ENCODE measurements at regions not wholly inside any gene's neighbourhood (a gene's known extent, or its start where the extent isn't known, plus 50 kb on each side); places are given as distances from the start of the nearest gene placed in this dataset.
"Not testable (repeated sequence)": the region's sequence is repeated elsewhere in the genome, so short reads cannot be mapped to it uniquely, and the experiment has no call there.

- DNase-seq: not testable (repeated sequence)
Observed at GRCh38 chr7:25603427-25603740, 375.1 kb upstream of the NPVF start.

- DNase-seq: no peak
Observed at GRCh38 chr7:25611196-25611595, 382.9 kb upstream of the NPVF start.

GRCh38 chr7:25613912-25614311 lies 385.6 kb upstream of the NPVF start:
- no peak for DNase-seq

GRCh38 chr7:25614415-25614814 lies 386.1 kb upstream of the NPVF start:
- DNase-seq: no peak

GRCh38 chr7:25615003-25615402 lies 386.7 kb upstream of the NPVF start:
- DNase-seq: no peak

- DNase-seq: no peak
Observed at GRCh38 chr7:25615593-25615992, 387.3 kb upstream of the NPVF start.

- no peak for DNase-seq
Observed at GRCh38 chr7:25617214-25617613, 388.9 kb upstream of the NPVF start.

GRCh38 chr7:25617673-25618072 lies 389.4 kb upstream of the NPVF start:
- no peak for DNase-seq

- DNase-seq: no peak
Observed at GRCh38 chr7:25619381-25619780, 391.1 kb upstream of the NPVF start.

GRCh38 chr7:25619963-25620799 lies 391.9 kb upstream of the NPVF start:
- DNase-seq: peak; percentile 7

GRCh38 chr7:25621993-25622392 lies 393.7 kb upstream of the NPVF start:
- no peak for DNase-seq

GRCh38 chr7:25622695-25623094 lies 394.4 kb upstream of the NPVF start:
- DNase-seq: no peak

- DNase-seq: no peak
Observed at GRCh38 chr7:25624051-25624450, 395.8 kb upstream of the NPVF start.

GRCh38 chr7:25624833-25625232 lies 396.5 kb upstream of the NPVF start:
- DNase-seq: no peak

- DNase-seq: no peak
Observed at GRCh38 chr7:25625306-25625992, 397.2 kb upstream of the NPVF start.

GRCh38 chr7:25626451-25627131 lies 398.3 kb upstream of the NPVF start:
- no peak for DNase-seq

- no peak for DNase-seq
Observed at GRCh38 chr7:25628446-25628845, 400.2 kb upstream of the NPVF start.

GRCh38 chr7:25632616-25633015 lies 404.3 kb upstream of the NPVF start:
- no peak for DNase-seq

GRCh38 chr7:25633426-25634036 lies 405.2 kb upstream of the NPVF start:
- DNase-seq: no peak

GRCh38 chr7:25636168-25636567 lies 407.9 kb upstream of the NPVF start:
- DNase-seq: no peak

- DNase-seq: no peak
Observed at GRCh38 chr7:25636871-25637283, 408.6 kb upstream of the NPVF start.

GRCh38 chr7:25638068-25638467 lies 409.8 kb upstream of the NPVF start:
- DNase-seq: no peak

GRCh38 chr7:25638590-25639244 lies 410.4 kb upstream of the NPVF start:
- no peak for DNase-seq

Data from CD4-positive, alpha-beta T cell treated with Interleukin-21 for 1 hour (primary cell).